ENCODE measurements at regions not wholly inside any gene's neighbourhood (a gene's known extent, or its start where the extent isn't known, plus 50 kb on each side); places are given as distances from the start of the nearest gene placed in this dataset.

DNA sequence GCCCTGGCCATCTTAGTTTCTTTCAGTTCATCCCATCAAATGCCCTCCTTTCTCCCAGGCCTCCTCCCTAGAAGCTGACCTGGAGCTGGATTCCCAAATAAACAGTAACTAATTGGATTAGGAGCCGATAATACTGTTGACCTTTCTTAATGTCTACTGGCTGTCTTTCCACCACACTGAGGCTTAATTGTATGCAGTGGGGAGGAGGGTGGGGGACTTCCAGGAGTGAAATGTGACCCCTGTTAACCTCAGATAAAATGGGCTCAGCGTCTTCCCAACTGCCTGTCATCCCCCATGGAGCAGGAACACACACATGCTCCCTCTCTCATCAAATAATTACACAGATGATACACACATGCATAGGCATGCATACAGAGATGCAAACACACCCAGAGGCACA is 53.7 kb upstream of the LBX1 start:
- H3K9me1 ChIP-seq (ENCODE audit: insufficient read depth, low read length) = no peaks in the 10 kb centered on the region
- no peak overlapping the region for H4K8ac ChIP-seq (ENCODE audit: low read depth in 2 of 2, low read length in 2 of 2)
- no peak overlapping the region for H3K18ac ChIP-seq (ENCODE audit: low read depth, low read length)
- no peak overlapping the region for H2BK20ac ChIP-seq (ENCODE audit: low read depth, low read length)
- H2AK5ac ChIP-seq (ENCODE audit: low read depth, low read length) = no peak overlapping the region
- H3K79me1 ChIP-seq (ENCODE audit: low read depth in 1 of 2, low read length in 2 of 2) = no peaks in the 10 kb centered on the region
- H3K36me3 ChIP-seq (ENCODE audit: control insufficient read depth, insufficient read depth, low read length) = no peaks in the 10 kb centered on the region
- no peak for ATAC-seq (ENCODE audit: low read depth)
- H3K27ac ChIP-seq (ENCODE audit: insufficient read depth, low read length) = no peak overlapping the region
- no peak overlapping the region for H2BK120ac ChIP-seq (ENCODE audit: low read depth, low read length)
- ChIA-PET CTCF (interaction anchor here (1.3 kb wide), 1 partner anchor 9 kb away, joined by 3 read pairs; no protein-coding TSS in a partner anchor), POLR2A (ENCODE audit: unreplicated experiment) (no interaction called here)
- no CpG with 5 or more reads among the region's 2 CpGs for WGBS, 2 experiments (ENCODE audit: extremely low coverage in 2 of 2, insufficient read length in 1 of 2)
- no peak overlapping the region for H2BK15ac ChIP-seq (ENCODE audit: low read depth, low read length)
- no peak overlapping the region for H3K4me3 ChIP-seq (ENCODE audit: insufficient read depth, low read depth, low read length)
- in situ Hi-C loops (cut with MboI; ENCODE audit: low sequenced_read_pairs) = loop anchor here (25.0 kb wide), 1 partner anchor 154 kb away; no protein-coding TSS in a partner anchor
- no peak overlapping the region for H2AFZ ChIP-seq (replicated peaks; ENCODE audit: low read length, poor library complexity)
- dilution Hi-C loops (cut with HindIII; ENCODE audit: low sequenced_read_pairs, unreplicated experiment) = loop anchor here (25.0 kb wide), 1 partner anchor 179 kb away; no protein-coding TSS in a partner anchor
- H3K4ac ChIP-seq (ENCODE audit: low read depth, low read length) = no peak overlapping the region
- DNase-seq = no peak
- H3K9ac ChIP-seq (ENCODE audit: low read depth, low read length) = no peak overlapping the region
- no peaks in the 10 kb centered on the region; the same call in 1 of the 2 replicates for H3K9me3 ChIP-seq (ENCODE audit: control insufficient read depth, insufficient read depth, low read length)
- peaks cover 63% of the 10 kb centered on the region for H3K27me3 ChIP-seq (ENCODE audit: control insufficient read depth, insufficient read depth, low read length)
- no peak overlapping the region for H3K56ac ChIP-seq (ENCODE audit: extremely low read depth, insufficient read depth, low read length)
- H3K4me2 ChIP-seq (ENCODE audit: low read depth, low read length) = no peak overlapping the region
- TF ChIP-seq BHLHE40 (IDR thresholded peaks at IDR 0.05; ENCODE audit: low read depth, low read length) (no peak), POLR2A (IDR thresholded peaks at IDR 0.05; ENCODE audit: low read depth, low read length) (no peak), FOS (IDR thresholded peaks at IDR 0.05; ENCODE audit: low read depth, low read length) (no peak), RCOR1 (IDR thresholded peaks at IDR 0.05; ENCODE audit: insufficient replicate concordance, low read length) (no peak), RFX5 (IDR thresholded peaks at IDR 0.05; ENCODE audit: low read depth, low read length) (no peak), RAD21 (IDR thresholded peaks at IDR 0.05; ENCODE audit: low read length) (no peak), CHD1 (IDR thresholded peaks at IDR 0.05; ENCODE audit: low read depth, low read length) (no peak), SMC3 (IDR thresholded peaks at IDR 0.05; ENCODE audit: low read depth, low read length) (no peak), MAFK (IDR thresholded peaks at IDR 0.05; ENCODE audit: low read depth, low read length) (no peak)
- TF ChIP-seq, protein P1, sequence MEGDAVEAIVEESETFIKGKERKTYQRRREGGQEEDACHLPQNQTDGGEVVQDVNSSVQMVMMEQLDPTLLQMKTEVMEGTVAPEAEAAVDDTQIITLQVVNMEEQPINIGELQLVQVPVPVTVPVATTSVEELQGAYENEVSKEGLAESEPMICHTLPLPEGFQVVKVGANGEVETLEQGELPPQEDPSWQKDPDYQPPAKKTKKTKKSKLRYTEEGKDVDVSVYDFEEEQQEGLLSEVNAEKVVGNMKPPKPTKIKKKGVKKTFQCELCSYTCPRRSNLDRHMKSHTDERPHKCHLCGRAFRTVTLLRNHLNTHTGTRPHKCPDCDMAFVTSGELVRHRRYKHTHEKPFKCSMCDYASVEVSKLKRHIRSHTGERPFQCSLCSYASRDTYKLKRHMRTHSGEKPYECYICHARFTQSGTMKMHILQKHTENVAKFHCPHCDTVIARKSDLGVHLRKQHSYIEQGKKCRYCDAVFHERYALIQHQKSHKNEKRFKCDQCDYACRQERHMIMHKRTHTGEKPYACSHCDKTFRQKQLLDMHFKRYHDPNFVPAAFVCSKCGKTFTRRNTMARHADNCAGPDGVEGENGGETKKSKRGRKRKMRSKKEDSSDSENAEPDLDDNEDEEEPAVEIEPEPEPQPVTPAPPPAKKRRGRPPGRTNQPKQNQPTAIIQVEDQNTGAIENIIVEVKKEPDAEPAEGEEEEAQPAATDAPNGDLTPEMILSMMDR (conservative IDR thresholded peaks at IDR 0.05; ENCODE audit: low read depth, low read length) = no peak
- TF ChIP-seq, protein P2, sequence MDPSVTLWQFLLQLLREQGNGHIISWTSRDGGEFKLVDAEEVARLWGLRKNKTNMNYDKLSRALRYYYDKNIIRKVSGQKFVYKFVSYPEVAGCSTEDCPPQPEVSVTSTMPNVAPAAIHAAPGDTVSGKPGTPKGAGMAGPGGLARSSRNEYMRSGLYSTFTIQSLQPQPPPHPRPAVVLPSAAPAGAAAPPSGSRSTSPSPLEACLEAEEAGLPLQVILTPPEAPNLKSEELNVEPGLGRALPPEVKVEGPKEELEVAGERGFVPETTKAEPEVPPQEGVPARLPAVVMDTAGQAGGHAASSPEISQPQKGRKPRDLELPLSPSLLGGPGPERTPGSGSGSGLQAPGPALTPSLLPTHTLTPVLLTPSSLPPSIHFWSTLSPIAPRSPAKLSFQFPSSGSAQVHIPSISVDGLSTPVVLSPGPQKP (IDR thresholded peaks at IDR 0.05; ENCODE audit: borderline replicate concordance, low read depth, low read length) = no peak
- H4K20me1 ChIP-seq (ENCODE audit: insufficient read depth, low read length) = no peaks in the 10 kb centered on the region; the same call in 1 of the 2 replicates
- BruUV-seq (replicated peaks) = no TSS peak
- no peak overlapping the region for H3K14ac ChIP-seq (replicated peaks; ENCODE audit: low read depth, low read length)
- no peaks in the 10 kb centered on the region for H3K4me1 ChIP-seq (ENCODE audit: control insufficient read depth, insufficient read depth, low read length)
- H4K91ac ChIP-seq (ENCODE audit: insufficient read depth, low read depth, low read length) = no peak overlapping the region
- intact Hi-C loops (cut with micrococcal nuclease) = no loop called here
- H2AK9ac ChIP-seq (replicated peaks; ENCODE audit: low read depth, low read length, poor library complexity) = no peak overlapping the region
- no peak overlapping the region for H4K5ac ChIP-seq (ENCODE audit: low read depth, low read length)
- H3K23ac ChIP-seq (ENCODE audit: low read depth, low read length) = no peak overlapping the region
- H2BK5ac ChIP-seq (ENCODE audit: low read depth, low read length, poor library complexity, severe bottlenecking) = no peak overlapping the region
